ENCODE measurements at regions not wholly inside any gene's neighbourhood (a gene's known extent, or its start where the extent isn't known, plus 50 kb on each side); places are given as distances from the start of the nearest gene placed in this dataset.

GRCh38 chr4:17380347-17380746 lies 131.5 kb downstream of the QDPR start:
- no peak for TF ChIP-seq CTCF (IDR thresholded peaks at IDR 0.05)
- TF ChIP-seq POLR2AphosphoS5 (IDR thresholded peaks at IDR 0.05): no peak
- TF ChIP-seq POLR2A (IDR thresholded peaks at IDR 0.05): no peak

Measured in breast epithelium (tissue), 3 donors.